Superior temporal gyrus (tissue), 1 donor: ENCODE measurements at regions not wholly inside any gene's neighbourhood (a gene's known extent, or its start where the extent isn't known, plus 50 kb on each side); places are given as distances from the start of the nearest gene placed in this dataset.
"Not testable (repeated sequence)": the region's sequence is repeated elsewhere in the genome, so short reads cannot be mapped to it uniquely, and the experiment has no call there.

ENCODE experiments used
- DNase-seq: peaks from one replicate; pipeline ENCODE4 v3.0.0-alpha.2; 2016; ENCODE audit errors: extremely low spot score

- no peak for DNase-seq
Measured at GRCh38 chr3:118151164-118151563, 883.5 kb downstream of the IGSF11 start.

- DNase-seq: not testable (repeated sequence)
Measured at GRCh38 chr3:118162627-118163588, 871.7 kb downstream of the IGSF11 start.

GRCh38 chr3:118165413-118165812 lies 869.2 kb downstream of the IGSF11 start:
- no peak for DNase-seq

- DNase-seq: no peak
Measured at GRCh38 chr3:118167571-118167970, 867.1 kb downstream of the IGSF11 start.

GRCh38 chr3:118168175-118168574 lies 866.5 kb downstream of the IGSF11 start:
- no peak for DNase-seq

GRCh38 chr3:118171236-118171852 lies 863.3 kb downstream of the IGSF11 start:
- DNase-seq: no peak

GRCh38 chr3:118180853-118181252 lies 853.8 kb downstream of the IGSF11 start:
- no peak for DNase-seq

GRCh38 chr3:118181274-118181673 lies 853.4 kb downstream of the IGSF11 start:
- no peak for DNase-seq

GRCh38 chr3:118186051-118186450 lies 848.6 kb downstream of the IGSF11 start:
- DNase-seq: no peak

GRCh38 chr3:118187221-118187620 lies 847.4 kb downstream of the IGSF11 start:
- DNase-seq: no peak

GRCh38 chr3:118196183-118196582 lies 838.5 kb downstream of the IGSF11 start:
- no peak for DNase-seq

GRCh38 chr3:118199044-118199443 lies 835.6 kb downstream of the IGSF11 start:
- no peak for DNase-seq

GRCh38 chr3:118204052-118204656 lies 830.5 kb downstream of the IGSF11 start:
- no peak for DNase-seq

- DNase-seq: no peak
Measured at GRCh38 chr3:118207271-118207670, 827.4 kb downstream of the IGSF11 start.

- no peak for DNase-seq
Measured at GRCh38 chr3:118208642-118209041, 826.0 kb downstream of the IGSF11 start.

- DNase-seq: no peak
Measured at GRCh38 chr3:118213892-118214291, 820.8 kb downstream of the IGSF11 start.

- DNase-seq: no peak
Measured at GRCh38 chr3:118226206-118226605, 808.4 kb downstream of the IGSF11 start.

GRCh38 chr3:118227191-118227590 lies 807.5 kb downstream of the IGSF11 start:
- DNase-seq: no peak

- no peak for DNase-seq
Measured at GRCh38 chr3:118228151-118228550, 806.5 kb downstream of the IGSF11 start.

GRCh38 chr3:118229196-118229595 lies 805.5 kb downstream of the IGSF11 start:
- no peak for DNase-seq

- no peak for DNase-seq
Measured at GRCh38 chr3:118231578-118231977, 803.1 kb downstream of the IGSF11 start.

- DNase-seq: no peak
Measured at GRCh38 chr3:118239253-118239652, 795.4 kb downstream of the IGSF11 start.

- DNase-seq: no peak
Measured at GRCh38 chr3:118244761-118245160, 789.9 kb downstream of the IGSF11 start.
